HCT116 (cell line): ENCODE measurements at regions not wholly inside any gene's neighbourhood (a gene's known extent, or its start where the extent isn't known, plus 50 kb on each side); places are given as distances from the start of the nearest gene placed in this dataset.

Experiments used
- ATAC-seq: fragments of 200-7000 bp; cut with Tn5 transposase; 2 replicates; pipeline ENCODE4 v1.9.1; 2020; ENCODE audit warnings: mild to moderate bottlenecking, moderate library complexity
- BruUV-seq: library from RNA; stranded (reverse); fragments of 400-500 nt; replicated peaks from 2 replicates; lab custom pipeline; 2021; lab: Mats Ljungman, UMichigan
- CTCF ChIA-PET: fragments of 300-600 bp; sonication (Branson Sonifier 250); formaldehyde crosslinking; loops from one replicate; lab custom pipeline; 2021; ENCODE audit warnings: antibody characterized with exemption; lab: Charles Lee
- POLR2A ChIA-PET: fragments of 300-600, 350-600 bp; sonication (Branson Sonifier 250); formaldehyde crosslinking; loops from one replicate; lab custom pipeline; 2021; ENCODE audit warnings: antibody characterized with exemption; lab: Charles Lee
- RAD21 ChIA-PET, 2 experiments: fragments of 300-600 bp; sonication (Branson Sonifier 250); formaldehyde crosslinking; loops; one replicate each; lab custom pipeline; 2023; ENCODE audit warnings: low total read pairs in 2 of 2; ENCODE audit not compliant: uncharacterized antibody in 2 of 2, unreplicated experiment in 2 of 2, low non-redundant PET in 1 of 2; lab: Charles Lee
- DNase-seq: peaks from one replicate; pipeline ENCODE4 v3.0.0-alpha.2; 2010; ENCODE audit warnings: low read depth, low spot score
- H2AFZ ChIP-seq: fragments of 200-600 bp; shearing (Covaris generic), sonication (generic); 2 replicates; pipeline ENCODE4 v1.6.1; 2017; ENCODE audit warnings: low read depth, mixed run types, mixed read lengths, antibody characterized with exemption, low read length; ENCODE audit not compliant: poor library complexity, severe bottlenecking
- H3K27ac ChIP-seq: 2 replicates; pipeline ENCODE4 v1.5.1; 2012; ENCODE audit warnings: low read depth, low read length
- H3K27me3 ChIP-seq: fragments of 200-600 bp; sonication (generic); 2 replicates; pipeline ENCODE4 v1.6.1; 2016; ENCODE audit warnings: mixed run types, low read length, mixed read lengths; ENCODE audit not compliant: insufficient read depth
- H3K36me3 ChIP-seq, 2 experiments: fragments of 200-500 bp in 1 of 2; fragments of 200-600 bp in 1 of 2; sonication (Bioruptor generic) in 1 of 2; sonication (generic) in 1 of 2; 2 replicates each; pipeline versions ENCODE4 v1.5.1 to v1.6.1; 2014 to 2016; ENCODE audit warnings: low read length in 2 of 2, inconsistent platforms in 1 of 2, mixed read lengths in 1 of 2, mixed run types in 1 of 2; ENCODE audit not compliant: insufficient read depth in 2 of 2, control insufficient read depth in 1 of 2
- H3K4me1 ChIP-seq, 2 experiments: fragments of 200-600 bp in 1 of 2; sonication (generic) in 1 of 2; 2 replicates each; pipeline versions ENCODE4 v1.5.1 to v1.6.1; 2012 to 2017; ENCODE audit warnings: low read length in 2 of 2, inconsistent platforms in 1 of 2, mild to moderate bottlenecking in 1 of 2, mixed read lengths in 1 of 2, mixed run types in 1 of 2, moderate library complexity in 1 of 2; ENCODE audit not compliant: insufficient read depth in 2 of 2, control insufficient read depth in 1 of 2
- H3K4me2 ChIP-seq: fragments of 200-600 bp; sonication (generic); 2 replicates; pipeline ENCODE4 v1.6.1; 2017; ENCODE audit warnings: mixed run types, low read length, mixed read lengths
- H3K4me3 ChIP-seq, 2 experiments: fragments of 200-600 bp in 1 of 2; sonication (generic) in 1 of 2; replicated peaks in 1 of 2; 2 replicates each; pipeline ENCODE4 v1.5.1; 2011 to 2016; ENCODE audit warnings: low read length in 2 of 2, control low read depth in 1 of 2, low read depth in 1 of 2, mild to moderate bottlenecking in 1 of 2, mixed read lengths in 1 of 2, mixed run types in 1 of 2
- H3K79me2 ChIP-seq: fragments of 200-600 bp; sonication (generic); 2 replicates; pipeline ENCODE4 v1.6.1; 2017; ENCODE audit warnings: mild to moderate bottlenecking, mixed run types, low read length, moderate library complexity, mixed read lengths; ENCODE audit not compliant: insufficient read depth
- H3K9ac ChIP-seq: fragments of 200-600 bp; sonication (generic); 2 replicates; pipeline ENCODE4 v1.6.1; 2016; ENCODE audit warnings: low read length, mixed read lengths
- H3K9me2 ChIP-seq: fragments of 200-600 bp; sonication (generic), shearing (Covaris generic); 2 replicates; pipeline ENCODE4 v1.6.1; 2017; ENCODE audit warnings: mixed run types, mild to moderate bottlenecking, moderate library complexity; ENCODE audit not compliant: insufficient read depth
- H3K9me3 ChIP-seq, 2 experiments: fragments of 200-500 bp in 1 of 2; fragments of 200-600 bp in 1 of 2; sonication (Bioruptor generic) in 1 of 2; sonication (generic) in 1 of 2; 2 replicates each; pipeline ENCODE4 v1.6.1; 2014 to 2017; ENCODE audit warnings: low read length in 2 of 2, mixed read lengths in 2 of 2, inconsistent platforms in 1 of 2, low read depth in 1 of 2, mild to moderate bottlenecking in 1 of 2, mixed run types in 1 of 2, moderate library complexity in 1 of 2; ENCODE audit not compliant: control insufficient read depth in 1 of 2, insufficient read depth in 1 of 2
- H4K20me1 ChIP-seq: fragments of 200-600 bp; sonication (generic), shearing (Covaris generic); 2 replicates; pipeline ENCODE4 v1.6.1; 2017; ENCODE audit warnings: mixed run types, mild to moderate bottlenecking, moderate library complexity; ENCODE audit not compliant: insufficient read depth
- ATF3 ChIP-seq: IDR thresholded peaks from 2 replicates; pipeline ENCODE4 v1.6.1; 2012
- CEBPB ChIP-seq: IDR thresholded peaks from 2 replicates; pipeline ENCODE4 v1.6.1; 2012; ENCODE audit warnings: low read depth
- CTCF ChIP-seq, 3 experiments: fragments of 200-600 bp in 1 of 3; sonication (generic) in 1 of 3; IDR thresholded peaks in 2 of 3; conservative IDR thresholded peaks in 1 of 3; 2 replicates each; pipeline ENCODE4 v1.5.1; 2012 to 2017; ENCODE audit warnings: low read depth in 2 of 3, low read length in 2 of 3, antibody characterized with exemption in 1 of 3, borderline replicate concordance in 1 of 3, control low read depth in 1 of 3, mild to moderate bottlenecking in 1 of 3, mixed read lengths in 1 of 3, mixed run types in 1 of 3, moderate library complexity in 1 of 3; ENCODE audit not compliant: insufficient read depth in 1 of 3
- EGR1 ChIP-seq: IDR thresholded peaks from 2 replicates; pipeline ENCODE4 v1.6.1; 2012; ENCODE audit warnings: low read depth
- EZH2phosphoT487 ChIP-seq: fragments of 200-600 bp; IDR thresholded peaks from 2 replicates; pipeline ENCODE4 v1.6.1; 2018; ENCODE audit warnings: antibody characterized with exemption, borderline replicate concordance
- FOSL1 ChIP-seq: IDR thresholded peaks from 2 replicates; pipeline ENCODE4 v1.6.1; 2012; ENCODE audit warnings: low read depth
- JUND ChIP-seq: IDR thresholded peaks from 2 replicates; pipeline ENCODE4 v1.6.1; 2012
- MAX ChIP-seq: IDR thresholded peaks from 2 replicates; pipeline ENCODE4 v1.6.1; 2012
- POLR2A ChIP-seq: IDR thresholded peaks from 2 replicates; pipeline ENCODE4 v1.7.0; 2011; ENCODE audit warnings: borderline replicate concordance; ENCODE audit not compliant: insufficient read depth, insufficient read length; ENCODE audit errors: extremely low read depth
- POLR2AphosphoS5 ChIP-seq: IDR thresholded peaks from 2 replicates; pipeline ENCODE4 v1.6.1; 2011; ENCODE audit warnings: mild to moderate bottlenecking, low read depth, low read length, moderate library complexity
- RAD21 ChIP-seq: IDR thresholded peaks from 2 replicates; pipeline ENCODE4 v1.6.1; 2012; ENCODE audit warnings: low read depth, mild to moderate bottlenecking
- REST ChIP-seq: IDR thresholded peaks from 2 replicates; pipeline ENCODE4 v1.6.1; 2012; ENCODE audit warnings: low read depth
- ZBTB33 ChIP-seq: IDR thresholded peaks from 2 replicates; pipeline ENCODE4 v1.6.1; 2011; ENCODE audit warnings: mild to moderate bottlenecking, low read length, moderate library complexity; ENCODE audit not compliant: insufficient replicate concordance; ENCODE audit errors: extremely low read depth
- intact Hi-C: fragments of 100-400 bp; cut with micrococcal nuclease; formaldehyde crosslinking; loops from 2 replicates; pipeline ENCODE4 v1.10.0; 2022

- Histone ChIP-seq H3K4me2 (no peak overlapping the region), H4K20me1 (no peaks in the 10 kb centered on the region), H3K9me3 (no peaks in the 10 kb centered on the region), H3K36me3 (no peaks in the 10 kb centered on the region), H2AFZ (no peak overlapping the region), H3K9me2 (no peaks in the 10 kb centered on the region), H3K27me3 (no peaks in the 10 kb centered on the region), H3K79me2 (no peaks in the 10 kb centered on the region), H3K27ac (no peak overlapping the region), H3K4me3 (no peak overlapping the region), H3K4me1 (no peaks in the 10 kb centered on the region), H3K9ac (no peak overlapping the region)
- ChIA-PET RAD21 (no interaction called here), POLR2A (no interaction called here), CTCF (no interaction called here)
- TF ChIP-seq EGR1 (no peak), CEBPB (no peak), REST (no peak), POLR2AphosphoS5 (no peak), MAX (no peak), FOSL1 (no peak)
- no peak for DNase-seq
- no TSS peak for BruUV-seq
- ATAC-seq: no peak
- intact Hi-C loops: no loop called here
These were observed 68.7 kb upstream of the AJAP1 start for GRCh38 chr1:4585705-4586104.

- Histone ChIP-seq H3K4me3 (no peak overlapping the region), H3K9me2 (no peaks in the 10 kb centered on the region), H3K9me3 (no peaks in the 10 kb centered on the region), H3K27me3 (no peaks in the 10 kb centered on the region), H4K20me1 (no peaks in the 10 kb centered on the region), H3K36me3 (no peaks in the 10 kb centered on the region), H3K4me1 (no peaks in the 10 kb centered on the region), H3K27ac (no peak overlapping the region), H3K79me2 (no peaks in the 10 kb centered on the region), H2AFZ (no peak overlapping the region), H3K4me2 (no peak overlapping the region), H3K9ac (no peak overlapping the region)
- intact Hi-C loops: no loop called here
- POLR2A ChIA-PET: no interaction called here
- ATAC-seq (no peak), DNase-seq (no peak)
- RAD21 ChIA-PET: no interaction called here
- no TSS peak for BruUV-seq
- CTCF ChIA-PET: no interaction called here
- TF ChIP-seq POLR2A: no peak
- no peak for TF ChIP-seq RAD21
- TF ChIP-seq CTCF (IDR thresholded peaks at IDR 0.05 in 2 of 3, conservative IDR thresholded peaks at IDR 0.05 in 1 of 3; ENCODE audit: borderline replicate concordance in 1 of 3, insufficient read depth in 1 of 3, low read depth in 2 of 3, low read length in 2 of 3): no peak
- TF ChIP-seq ATF3: no peak
- no peak for TF ChIP-seq JUND
- no peak for TF ChIP-seq EZH2phosphoT487
- TF ChIP-seq EGR1: no peak
- no peak for TF ChIP-seq ZBTB33
- no peak for TF ChIP-seq CEBPB
These were observed 67.7 kb upstream of the AJAP1 start for GRCh38 chr1:4586611-4587160.
